Anterior cingulate cortex (tissue), 58 donors: ENCODE measurements at regions not wholly inside any gene's neighbourhood (a gene's known extent, or its start where the extent isn't known, plus 50 kb on each side); places are given as distances from the start of the nearest gene placed in this dataset.

Experiments
- DNase-seq, 58 donors: peaks; one replicate each; lab custom pipeline; 2025; lab: John Stamatoyannopoulos, UW

DNA sequence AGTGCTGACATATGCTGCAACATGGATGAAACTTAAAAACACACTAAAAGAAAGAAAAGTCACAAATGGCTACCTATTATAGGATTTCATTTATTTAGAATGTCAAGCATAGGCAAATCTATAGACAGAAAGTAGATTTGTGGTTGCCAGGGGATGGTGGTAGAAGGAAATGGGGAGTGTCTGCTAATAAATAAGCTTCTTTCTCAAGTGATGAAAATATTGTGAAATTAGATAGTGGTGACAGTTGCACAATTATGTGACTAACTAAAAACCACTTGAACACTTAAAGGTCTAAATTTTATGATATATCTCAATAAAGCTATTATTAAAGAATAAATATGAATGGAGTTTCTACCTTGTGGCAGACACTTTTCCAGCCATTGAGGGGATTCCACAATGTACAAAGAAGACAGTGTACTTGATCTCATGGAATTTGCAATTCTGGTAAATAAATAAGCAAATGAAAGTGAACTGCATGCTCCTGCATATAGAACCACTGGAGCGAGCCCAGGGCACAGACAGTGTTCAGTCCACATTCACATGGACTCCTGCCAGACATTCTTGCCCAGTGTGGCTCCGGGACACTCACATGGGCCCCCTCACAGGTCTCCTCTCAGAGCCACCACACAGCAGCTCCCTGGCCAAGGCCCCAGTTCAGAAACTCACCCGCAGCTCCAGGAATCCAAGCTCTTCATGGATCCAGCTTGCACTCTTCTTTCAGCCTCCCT, 107.1 kb upstream of the ARID2 start:
- no peak for DNase-seq

- DNase-seq = no peak
Measured at GRCh38 chr12:45623221-45623620, 106.3 kb upstream of the ARID2 start.

DNA sequence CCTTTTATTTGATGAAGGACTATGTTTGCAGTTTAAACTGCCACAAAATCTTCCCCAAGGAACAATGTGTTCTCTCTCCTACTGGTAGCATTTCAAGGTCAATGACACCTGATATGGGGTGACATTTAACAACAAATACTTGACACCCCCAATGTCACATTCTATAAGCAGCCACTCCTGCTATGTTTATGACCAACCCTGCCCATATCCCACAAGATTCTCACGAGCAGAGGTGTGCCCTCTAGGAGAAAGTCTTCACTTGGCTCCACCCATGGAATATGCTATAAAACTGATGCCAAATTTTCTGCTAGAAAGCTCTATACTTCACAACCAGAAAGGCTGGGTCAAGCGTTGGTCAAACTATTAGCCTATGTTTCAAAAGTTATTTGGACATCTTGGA, 105.6 kb upstream of the ARID2 start:
- no peak for DNase-seq

- no peak for DNase-seq
Measured at GRCh38 chr12:45626965-45627364, 102.5 kb upstream of the ARID2 start.

GRCh38 chr12:45627407-45628069, 102.0 kb upstream of the ARID2 start:
- DNase-seq = no peak

- no peak for DNase-seq
Measured at GRCh38 chr12:45629292-45629691, 100.2 kb upstream of the ARID2 start.

DNA sequence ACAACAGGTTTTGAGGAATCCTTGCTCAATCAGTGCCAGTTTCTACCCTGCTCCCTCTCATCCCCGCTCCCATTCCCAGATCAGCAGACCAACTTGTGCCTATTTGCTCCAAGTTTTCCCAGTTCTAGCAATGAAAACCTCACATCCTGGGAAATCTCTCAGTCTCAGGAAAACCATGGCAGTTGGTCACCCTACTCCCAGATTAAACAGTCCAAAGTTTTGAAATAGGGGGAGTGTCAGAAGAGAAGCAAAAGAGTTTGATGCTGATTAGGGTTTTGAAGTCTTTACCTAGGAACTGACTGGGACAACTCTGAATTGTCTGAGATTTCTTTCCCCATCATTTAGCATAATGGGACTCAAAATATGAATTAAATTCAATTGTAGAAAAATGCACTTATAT, 95.8 kb upstream of the ARID2 start:
- no peak for DNase-seq

GRCh38 chr12:45634273-45634917, 95.1 kb upstream of the ARID2 start:
- DNase-seq = no peak

DNA sequence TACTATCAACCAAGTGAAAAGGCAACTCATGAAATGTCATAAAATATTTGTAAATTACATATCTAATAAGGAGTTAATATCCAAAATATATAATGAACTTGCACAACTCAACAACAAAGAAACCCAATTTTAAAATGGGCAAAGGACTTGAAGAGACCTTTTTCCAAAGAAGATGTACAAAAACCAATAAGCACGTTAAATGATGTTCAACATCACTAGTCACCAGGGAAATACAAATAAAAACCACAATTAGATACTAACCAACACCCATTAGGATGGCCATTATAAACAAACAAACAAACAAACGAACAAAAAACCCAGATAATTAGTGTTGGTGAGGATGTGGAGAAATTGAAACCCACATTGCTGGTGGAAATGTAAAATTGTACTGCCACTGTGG, 92.3 kb upstream of the ARID2 start:
- no peak for DNase-seq

- DNase-seq = no peak
Measured at GRCh38 chr12:45637706-45638105, 91.8 kb upstream of the ARID2 start.

GRCh38 chr12:45638386-45638785, 91.1 kb upstream of the ARID2 start:
- no peak for DNase-seq

- DNase-seq = no peak
Measured at GRCh38 chr12:45644541-45644940, 85.0 kb upstream of the ARID2 start.

- DNase-seq = no peak
Measured at GRCh38 chr12:45646851-45647581, 82.5 kb upstream of the ARID2 start.

DNA sequence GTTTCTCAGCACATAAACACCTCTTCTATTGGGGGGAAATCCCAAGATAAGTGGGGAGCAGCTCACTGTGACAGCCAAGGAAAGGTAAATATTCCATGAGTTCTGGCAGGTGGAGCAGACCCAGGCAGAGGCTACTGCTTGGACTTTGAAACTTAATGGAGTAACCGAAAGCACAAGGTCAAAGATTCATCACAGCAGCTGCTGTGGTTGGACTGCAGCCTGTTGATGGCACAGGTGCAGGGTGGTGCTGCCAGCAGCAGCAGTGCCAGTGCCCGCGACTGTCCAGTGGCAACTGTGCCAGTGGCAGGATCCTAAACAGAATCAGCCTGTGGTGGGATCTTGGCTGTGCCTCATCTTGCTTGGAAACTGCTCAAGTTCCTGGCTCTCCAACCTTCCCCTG, 81.4 kb upstream of the ARID2 start:
- DNase-seq = peak in 13 of 58 donors; percentile 0 to 25 (median 5)

DNA sequence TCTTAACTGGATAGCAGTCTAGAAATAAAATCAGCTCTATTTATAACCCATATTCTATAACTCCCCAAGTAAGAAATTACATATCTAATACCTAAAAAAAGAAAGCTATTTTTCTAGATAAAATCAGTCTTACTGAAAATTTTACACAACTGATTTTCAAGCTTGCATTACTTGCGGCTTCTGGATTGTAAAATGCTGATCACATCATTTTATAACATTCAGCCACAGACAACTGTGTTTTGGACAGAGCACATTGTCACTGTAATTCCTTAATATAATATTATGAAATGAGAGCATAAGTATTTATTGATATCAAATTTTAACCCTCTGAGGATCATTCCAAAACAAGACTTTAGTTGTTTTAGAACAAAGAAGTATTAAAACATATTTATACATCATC, 78.5 kb upstream of the ARID2 start:
- DNase-seq = no peak

DNA sequence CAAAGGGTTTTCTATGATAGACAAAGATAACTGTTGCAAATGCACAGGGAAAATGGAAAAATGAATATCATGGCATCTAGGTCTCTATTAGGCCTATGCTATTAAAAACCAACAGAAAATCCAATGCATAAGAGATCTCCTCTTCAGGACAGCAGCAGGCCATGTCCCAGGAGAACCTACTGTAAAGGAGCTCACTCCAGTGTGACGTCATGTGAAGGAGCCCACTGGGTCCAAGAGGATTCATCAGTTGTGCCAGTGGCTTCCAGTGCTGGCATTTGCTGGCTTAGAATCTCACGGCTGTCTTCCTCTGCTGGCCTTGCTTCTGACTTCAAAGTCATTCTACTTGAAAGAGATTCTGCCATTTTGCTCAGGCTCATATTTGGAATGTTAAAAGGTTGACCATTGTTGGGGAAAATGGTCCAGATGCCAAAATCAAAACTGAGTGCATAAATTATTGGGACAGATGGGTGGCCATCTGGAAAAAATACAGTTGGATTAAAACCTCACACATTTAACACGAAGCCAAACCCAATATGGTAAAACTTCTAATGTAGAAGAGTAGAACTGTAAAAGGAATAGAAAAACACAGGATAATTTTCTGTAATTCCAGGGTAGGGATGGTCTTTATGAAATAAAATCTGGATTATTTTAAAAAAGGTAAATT, 75.4 kb upstream of the ARID2 start:
- DNase-seq = no peak

GRCh38 chr12:45655186-45655585, 74.3 kb upstream of the ARID2 start:
- DNase-seq = no peak

- no peak for DNase-seq
Measured at GRCh38 chr12:45655743-45656142, 73.8 kb upstream of the ARID2 start.

DNA sequence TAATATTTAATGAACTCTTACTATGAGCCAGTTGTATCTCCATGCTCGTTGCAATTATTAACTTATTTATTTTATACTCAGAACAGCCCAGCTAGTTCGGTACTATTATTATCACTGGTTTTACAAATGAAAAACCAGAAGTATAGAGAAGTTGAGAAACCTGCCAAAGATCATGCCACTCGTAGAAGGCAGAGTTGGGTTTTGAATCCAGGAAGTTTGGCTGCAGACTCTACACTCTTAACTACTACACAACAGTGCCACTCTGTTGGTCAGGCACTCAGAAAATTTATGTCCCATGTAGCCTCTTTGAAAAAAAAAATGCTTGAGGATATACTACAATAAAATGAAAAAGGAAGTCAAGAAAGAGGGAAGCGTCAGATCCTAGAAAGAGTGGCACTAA, 71.5 kb upstream of the ARID2 start:
- DNase-seq = no peak

DNA sequence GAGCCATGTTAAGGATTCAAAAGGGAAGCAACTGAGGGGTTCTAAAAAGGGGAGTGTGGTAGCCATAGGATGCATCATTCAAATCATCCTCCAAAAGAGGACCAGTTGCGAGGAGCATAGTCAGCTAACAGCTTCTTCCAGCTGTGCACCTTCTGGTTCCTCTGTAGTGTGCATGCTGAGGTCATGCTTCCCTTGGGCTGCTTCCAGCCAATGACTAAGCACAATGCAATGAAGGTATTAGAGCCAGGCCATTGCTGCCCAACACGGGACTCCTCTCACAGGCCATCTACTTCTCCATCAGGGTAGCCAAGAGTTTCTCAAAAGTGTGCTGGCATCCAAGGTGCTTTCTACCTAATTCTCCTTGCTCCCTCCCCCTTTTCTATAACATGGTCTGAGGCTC, 69.2 kb upstream of the ARID2 start:
- peak in 1 of 58 donors; percentile 28 for DNase-seq

DNA sequence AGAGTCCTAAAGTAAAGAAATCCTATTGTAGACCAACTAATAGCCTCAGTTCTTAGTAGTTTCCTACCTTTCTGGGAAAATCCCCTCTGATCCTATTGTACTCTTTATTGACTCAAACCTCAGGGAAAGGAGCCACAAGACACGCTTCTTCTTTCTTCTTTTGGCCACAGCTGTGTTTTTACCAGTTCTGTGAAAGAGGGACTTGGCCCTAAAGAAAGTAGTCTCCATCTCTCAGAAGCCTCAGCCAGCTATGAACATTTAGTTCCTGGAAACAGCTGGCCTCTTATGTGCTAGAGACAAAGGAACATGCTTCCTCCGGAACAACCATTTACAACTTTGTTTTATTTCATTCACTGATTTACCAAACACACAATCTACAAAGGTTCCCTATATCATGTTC, 66.1 kb upstream of the ARID2 start:
- DNase-seq = no peak
